ENCODE measurements at regions not wholly inside any gene's neighbourhood (a gene's known extent, or its start where the extent isn't known, plus 50 kb on each side); places are given as distances from the start of the nearest gene placed in this dataset.

- no peak for TF ChIP-seq CTCF (IDR thresholded peaks at IDR 0.05)
- TF ChIP-seq POLR2A (IDR thresholded peaks at IDR 0.05), result no peak
Measured at GRCh38 chr11:104584823-104585222, 313.4 kb downstream of the CASP12 start.
